ENCODE measurements at regions not wholly inside any gene's neighbourhood (a gene's known extent, or its start where the extent isn't known, plus 50 kb on each side); places are given as distances from the start of the nearest gene placed in this dataset.

DNA sequence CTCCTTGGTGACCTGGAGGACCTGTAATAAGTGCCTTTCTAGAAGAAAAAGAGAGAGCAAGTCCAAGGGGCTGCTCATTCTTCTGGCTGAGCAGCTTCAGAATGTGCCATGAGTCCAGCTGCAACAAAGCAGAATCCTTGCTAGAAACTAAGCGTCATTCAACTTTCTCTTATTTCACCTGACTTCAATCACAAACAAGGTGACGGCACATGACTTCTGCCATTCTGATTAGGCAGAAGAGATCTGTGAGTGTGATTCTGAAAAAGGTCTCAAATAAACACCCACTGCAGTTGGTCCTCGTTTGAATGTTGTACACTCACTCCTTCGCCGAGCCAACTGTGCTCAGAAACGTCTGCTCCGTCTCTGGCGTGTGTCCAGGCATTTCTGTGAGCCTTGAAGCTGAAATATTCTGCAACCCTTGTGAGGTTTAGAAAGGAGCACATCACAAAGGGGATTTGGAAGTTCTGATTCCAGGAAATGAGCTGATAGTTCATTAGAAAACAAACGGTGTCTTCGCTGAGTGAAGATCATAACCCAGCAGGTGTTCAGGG, 623.8 kb upstream of the KIRREL3 start:
- no peak for DNase-seq (ENCODE audit: low spot score in 2 of 2)
- no peaks in the 10 kb centered on the region for H3K9me3 ChIP-seq
- H3K27me3 ChIP-seq, result no peaks in the 10 kb centered on the region
- no peak for TF ChIP-seq EP300 (IDR thresholded peaks at IDR 0.05)
- no peak for TF ChIP-seq POLR2AphosphoS5 (IDR thresholded peaks at IDR 0.05)
- TF ChIP-seq POLR2A (IDR thresholded peaks at IDR 0.05), result no peak
- TF ChIP-seq, protein P1, sequence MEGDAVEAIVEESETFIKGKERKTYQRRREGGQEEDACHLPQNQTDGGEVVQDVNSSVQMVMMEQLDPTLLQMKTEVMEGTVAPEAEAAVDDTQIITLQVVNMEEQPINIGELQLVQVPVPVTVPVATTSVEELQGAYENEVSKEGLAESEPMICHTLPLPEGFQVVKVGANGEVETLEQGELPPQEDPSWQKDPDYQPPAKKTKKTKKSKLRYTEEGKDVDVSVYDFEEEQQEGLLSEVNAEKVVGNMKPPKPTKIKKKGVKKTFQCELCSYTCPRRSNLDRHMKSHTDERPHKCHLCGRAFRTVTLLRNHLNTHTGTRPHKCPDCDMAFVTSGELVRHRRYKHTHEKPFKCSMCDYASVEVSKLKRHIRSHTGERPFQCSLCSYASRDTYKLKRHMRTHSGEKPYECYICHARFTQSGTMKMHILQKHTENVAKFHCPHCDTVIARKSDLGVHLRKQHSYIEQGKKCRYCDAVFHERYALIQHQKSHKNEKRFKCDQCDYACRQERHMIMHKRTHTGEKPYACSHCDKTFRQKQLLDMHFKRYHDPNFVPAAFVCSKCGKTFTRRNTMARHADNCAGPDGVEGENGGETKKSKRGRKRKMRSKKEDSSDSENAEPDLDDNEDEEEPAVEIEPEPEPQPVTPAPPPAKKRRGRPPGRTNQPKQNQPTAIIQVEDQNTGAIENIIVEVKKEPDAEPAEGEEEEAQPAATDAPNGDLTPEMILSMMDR (IDR thresholded peaks at IDR 0.05), result no peak
- no peak overlapping the region for H3K27ac ChIP-seq
- no peaks in the 10 kb centered on the region for H3K4me1 ChIP-seq
- H3K36me3 ChIP-seq, result no peaks in the 10 kb centered on the region
- WGBS, result 28% methylated on average over 10 of the region's 10 CpGs
- H3K4me3 ChIP-seq, result no peak overlapping the region

DNA sequence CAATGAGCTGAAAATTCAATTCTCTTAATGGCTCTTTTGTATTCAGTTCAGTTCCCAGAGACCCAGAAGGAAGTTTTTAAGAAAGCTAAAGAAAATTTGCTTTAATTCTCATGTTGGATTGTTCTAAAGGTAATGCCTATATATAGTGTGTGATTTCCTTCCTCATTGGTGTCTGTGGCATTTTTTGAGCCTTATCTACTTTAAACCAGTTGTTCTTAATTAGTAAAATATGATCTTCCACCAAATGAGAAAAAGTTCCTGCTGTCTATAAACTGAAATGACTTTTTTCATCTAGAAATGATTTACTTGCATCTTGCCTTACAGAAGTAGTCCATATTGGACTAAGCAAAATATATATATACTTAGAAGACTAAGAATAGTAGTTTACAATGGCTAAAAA, 622.1 kb upstream of the KIRREL3 start:
- Histone ChIP-seq H3K4me1 (no peaks in the 10 kb centered on the region), H3K4me3 (no peak overlapping the region), H3K9me3 (no peaks in the 10 kb centered on the region), H3K27ac (no peak overlapping the region), H3K36me3 (no peaks in the 10 kb centered on the region), H3K27me3 (no peaks in the 10 kb centered on the region)
- no peak for TF ChIP-seq POLR2A (IDR thresholded peaks at IDR 0.05)
- TF ChIP-seq POLR2AphosphoS5 (IDR thresholded peaks at IDR 0.05), result no peak
- TF ChIP-seq, protein P1 (IDR thresholded peaks at IDR 0.05), result no peak
- no peak for TF ChIP-seq EP300 (IDR thresholded peaks at IDR 0.05)
- DNase-seq (ENCODE audit: low spot score in 2 of 2), result no peak

DNA sequence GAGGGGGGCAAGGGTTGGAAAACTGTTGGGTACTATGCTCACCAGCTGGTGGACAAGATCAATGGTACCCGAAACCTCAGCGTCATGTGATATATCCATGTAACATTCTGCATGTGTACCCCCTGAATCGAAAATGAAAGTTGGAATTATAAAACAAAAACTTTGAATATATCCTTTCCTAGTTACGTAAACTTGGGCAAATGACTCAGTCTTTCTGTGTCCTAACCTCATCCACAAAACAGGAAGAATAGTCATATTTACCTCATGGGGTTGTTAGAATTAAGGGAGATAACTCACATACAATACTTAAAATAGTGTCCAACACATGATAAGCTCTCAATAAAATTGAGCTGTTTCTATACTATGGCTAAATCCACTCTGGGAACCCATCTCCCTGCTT, 620.1 kb upstream of the KIRREL3 start:
- Histone ChIP-seq H3K27me3 (no peaks in the 10 kb centered on the region), H3K4me3 (no peak overlapping the region), H3K9me3 (no peaks in the 10 kb centered on the region), H3K36me3 (no peaks in the 10 kb centered on the region), H3K27ac (no peak overlapping the region), H3K4me1 (no peaks in the 10 kb centered on the region)
- DNase-seq (ENCODE audit: low spot score in 2 of 2), result no peak
- TF ChIP-seq EP300 (IDR thresholded peaks at IDR 0.05), result no peak
- TF ChIP-seq, protein P1 (IDR thresholded peaks at IDR 0.05), result no peak
- no peak for TF ChIP-seq POLR2AphosphoS5 (IDR thresholded peaks at IDR 0.05)
- TF ChIP-seq POLR2A (IDR thresholded peaks at IDR 0.05), result no peak
- 84% methylated on average over 4 of the region's 4 CpGs for WGBS

DNA sequence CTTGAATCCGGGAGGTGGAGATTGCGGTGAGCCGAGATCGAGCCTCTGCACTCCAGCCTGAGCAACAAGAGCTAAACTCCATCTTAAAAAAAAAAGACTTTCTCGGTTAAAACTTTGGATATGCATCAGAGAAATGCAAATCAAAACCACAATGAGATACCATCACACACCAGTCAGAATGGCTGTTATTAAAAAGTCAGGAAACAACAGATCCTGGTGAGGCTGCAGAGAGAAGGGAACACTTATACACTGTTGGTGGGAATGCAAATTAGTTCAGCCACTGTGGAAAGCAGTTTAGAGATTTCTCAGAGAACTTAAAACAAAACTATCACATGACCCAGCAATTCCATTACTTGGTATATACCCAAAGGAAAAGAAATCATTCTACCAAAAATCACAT, 619.4 kb upstream of the KIRREL3 start:
- WGBS, result 85% methylated on average over 5 of the region's 5 CpGs
- TF ChIP-seq POLR2A (IDR thresholded peaks at IDR 0.05) (no peak), EP300 (IDR thresholded peaks at IDR 0.05) (no peak), POLR2AphosphoS5 (IDR thresholded peaks at IDR 0.05) (no peak)
- TF ChIP-seq, protein P1 (IDR thresholded peaks at IDR 0.05), result no peak

DNA sequence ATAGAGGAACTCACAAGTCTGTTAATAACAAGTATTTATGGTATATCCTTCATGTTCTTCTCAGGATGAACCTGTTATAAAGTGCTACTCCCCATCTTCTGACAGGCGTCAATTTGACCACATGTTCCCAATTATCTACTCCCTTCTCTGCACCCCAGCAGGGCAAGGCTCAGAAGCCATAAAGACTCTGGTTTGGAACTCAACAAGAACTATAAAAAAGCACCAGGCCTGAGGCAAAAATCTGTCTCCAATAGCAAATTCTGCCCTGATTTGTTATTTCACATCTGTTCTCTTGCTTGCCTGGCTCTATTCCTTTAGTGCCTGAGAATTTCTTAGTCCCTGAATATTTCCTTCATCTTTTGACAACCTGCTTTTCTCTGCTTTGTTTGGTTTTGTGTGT, 618.2 kb upstream of the KIRREL3 start:
- Histone ChIP-seq H3K4me1 (no peaks in the 10 kb centered on the region), H3K27me3 (no peaks in the 10 kb centered on the region), H3K27ac (no peak overlapping the region), H3K4me3 (no peak overlapping the region), H3K9me3 (no peaks in the 10 kb centered on the region), H3K36me3 (no peaks in the 10 kb centered on the region)
- DNase-seq (ENCODE audit: low spot score in 2 of 2), result no peak
- TF ChIP-seq, protein P1 (IDR thresholded peaks at IDR 0.05), result no peak
- TF ChIP-seq EP300 (IDR thresholded peaks at IDR 0.05) (no peak), POLR2AphosphoS5 (IDR thresholded peaks at IDR 0.05) (no peak), POLR2A (IDR thresholded peaks at IDR 0.05) (no peak)
- WGBS, result 68% methylated on average over 1 of the region's 1 CpG

More for the DNA sequence above, 619.4 kb upstream of the KIRREL3 start:
- DNase-seq (ENCODE audit: low spot score in 2 of 2), result no peak
- Histone ChIP-seq H3K27ac (no peak overlapping the region), H3K4me3 (no peak overlapping the region), H3K9me3 (no peaks in the 10 kb centered on the region), H3K4me1 (no peaks in the 10 kb centered on the region), H3K27me3 (no peaks in the 10 kb centered on the region), H3K36me3 (no peaks in the 10 kb centered on the region)

Data from suprapubic skin (tissue), 4 donors.